GM12891 (cell line): ENCODE measurements at regions not wholly inside any gene's neighbourhood (a gene's known extent, or its start where the extent isn't known, plus 50 kb on each side); places are given as distances from the start of the nearest gene placed in this dataset.
"Not testable (repeated sequence)": the region's sequence is repeated elsewhere in the genome, so short reads cannot be mapped to it uniquely, and the experiment has no call there.

ENCODE experiments used
- DNase-seq: peaks from one replicate; pipeline ENCODE4 v3.0.0; 2011; ENCODE audit warnings: low spot score; ENCODE audit not compliant: insufficient read length
- FAIRE-seq: peaks from 2 replicates; lab custom pipeline; 2011; peaks lifted over from hg19 to GRCh38; lab: Jason Lieb, UNC
- SPI1 ChIP-seq: IDR thresholded peaks from 2 replicates; pipeline ENCODE4 v1.6.1; 2011; ENCODE audit warnings: low read depth, low read length, control low read depth

GRCh38 chr7:76971201-76971600 is 61.0 kb downstream of the SPDYE17 start:
- not testable (repeated sequence) for DNase-seq, FAIRE-seq

GRCh38 chr7:76969892-76970291 is 62.3 kb downstream of the SPDYE17 start:
- FAIRE-seq, DNase-seq: not testable (repeated sequence)

- DNase-seq, FAIRE-seq: not testable (repeated sequence)
These were observed 66.2 kb downstream of the SPDYE17 start for GRCh38 chr7:76965731-76966548.

DNA sequence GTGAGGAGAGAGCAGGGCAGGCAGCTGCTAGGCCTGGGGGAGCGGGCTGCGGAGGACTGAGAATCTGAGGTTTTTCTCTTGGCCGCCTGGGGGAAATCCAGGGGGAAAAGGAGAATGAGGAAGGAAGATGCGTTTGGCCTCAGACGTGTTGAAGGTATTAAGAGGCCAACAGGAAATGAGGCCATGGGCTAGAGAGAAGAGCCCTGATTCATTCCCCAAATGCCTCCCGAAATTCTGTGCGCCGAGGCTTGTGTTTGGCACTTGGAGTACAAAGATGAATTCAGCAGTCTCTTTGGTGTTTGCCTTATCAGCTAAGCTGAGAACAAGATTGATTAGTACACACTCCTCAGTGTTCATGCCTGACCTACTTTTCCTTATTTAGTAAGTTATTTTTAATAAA is 68.1 kb downstream of the SPDYE17 start:
- FAIRE-seq, DNase-seq: not testable (repeated sequence)

GRCh38 chr7:76963061-76963460 is 69.1 kb downstream of the SPDYE17 start:
- not testable (repeated sequence) for FAIRE-seq

GRCh38 chr7:76960400-76960986 is 71.7 kb downstream of the SPDYE17 start:
- not testable (repeated sequence) for FAIRE-seq, DNase-seq

More at GRCh38 chr7:76963061-76963460, 69.1 kb downstream of the SPDYE17 start:
- DNase-seq = not testable (repeated sequence)

- peak; percentile 87 for FAIRE-seq
- not testable (repeated sequence) for DNase-seq
These were observed 72.4 kb downstream of the SPDYE17 start for GRCh38 chr7:76959573-76960399.

GRCh38 chr7:76956531-76956930 is 75.6 kb downstream of the SPDYE17 start:
- FAIRE-seq, DNase-seq: not testable (repeated sequence)

DNA sequence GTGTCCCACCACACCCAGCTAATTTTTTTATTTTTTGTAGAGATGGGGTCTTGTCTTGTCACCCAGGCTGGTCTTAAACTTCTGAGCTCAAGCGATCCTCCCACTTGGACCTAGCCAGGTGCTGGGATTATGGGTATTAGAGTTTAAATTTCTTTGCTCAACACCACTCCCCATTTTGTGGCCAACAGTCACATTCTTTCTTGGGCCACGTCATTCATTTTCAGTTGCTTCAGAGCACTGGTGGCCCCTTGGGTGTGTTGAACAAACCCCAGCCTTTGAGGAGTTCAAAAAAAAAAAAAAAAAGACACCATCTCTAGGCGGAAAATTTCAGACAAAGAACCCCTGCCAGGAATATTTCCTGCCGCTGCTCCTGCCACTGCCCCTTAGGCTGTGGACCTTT is 77.0 kb downstream of the SPDYE17 start:
- DNase-seq, FAIRE-seq: not testable (repeated sequence)

GRCh38 chr7:76944603-76945002 is 87.6 kb downstream of the SPDYE17 start:
- peak; percentile 84 for FAIRE-seq
- not testable (repeated sequence) for DNase-seq

GRCh38 chr7:76941809-76942765 is 90.1 kb downstream of the SPDYE17 start:
- FAIRE-seq = peak; percentile 87
- not testable (repeated sequence) for DNase-seq
- peak; percentile 46; the same call in 1 of the 2 replicates for TF ChIP-seq SPI1

DNA sequence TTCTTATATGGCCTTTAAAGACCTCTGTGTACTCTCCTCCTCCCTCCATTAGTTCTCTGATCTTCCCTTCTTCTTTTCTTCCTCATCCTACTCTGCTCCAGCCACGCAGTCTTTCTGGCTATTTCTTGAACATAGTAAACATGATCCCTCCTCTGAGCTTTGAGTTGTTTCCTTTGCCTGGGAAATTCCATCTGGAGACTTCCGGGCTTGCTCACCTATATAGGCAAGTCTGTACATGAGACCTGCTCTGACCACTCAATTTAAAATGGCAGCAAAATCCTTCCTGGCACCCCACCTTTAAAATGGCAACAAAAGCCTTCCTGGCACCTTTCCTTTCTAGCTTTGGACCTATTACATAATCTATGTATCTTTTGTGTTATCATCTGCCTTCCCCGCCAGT is 94.4 kb downstream of the SPDYE17 start:
- FAIRE-seq, DNase-seq: not testable (repeated sequence)

DNA sequence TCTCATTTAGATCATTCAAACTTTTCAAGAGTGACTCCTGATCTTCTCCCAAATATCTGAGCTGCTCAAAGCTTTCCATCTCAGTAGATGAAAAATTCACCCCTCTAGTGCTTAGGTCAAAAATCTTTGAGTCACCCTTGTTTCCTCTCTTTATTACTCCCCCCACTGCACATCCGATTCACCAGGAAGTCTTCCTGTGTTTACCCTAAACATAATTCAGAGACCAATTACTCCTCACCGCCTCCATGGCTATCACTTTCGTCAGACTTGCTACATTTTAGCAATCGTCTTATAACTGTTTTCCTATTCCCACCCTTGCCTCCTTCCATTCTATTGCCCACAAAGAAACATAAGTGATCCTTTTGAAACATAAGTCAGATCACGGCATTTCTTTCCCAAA is 94.8 kb downstream of the SPDYE17 start:
- peak; percentile 57 for FAIRE-seq

GRCh38 chr7:76936346-76936745 is 95.8 kb downstream of the SPDYE17 start:
- not testable (repeated sequence) for DNase-seq
- peak; percentile 73 for FAIRE-seq

More for the DNA sequence above, 94.8 kb downstream of the SPDYE17 start:
- DNase-seq = not testable (repeated sequence)

- DNase-seq = not testable (repeated sequence)
- FAIRE-seq = peak; percentile 35
These were observed 97.5 kb downstream of the SPDYE17 start for GRCh38 chr7:76934711-76935110.

- FAIRE-seq = peak; percentile 96
- not testable (repeated sequence) for DNase-seq
These were observed 99.2 kb downstream of the SPDYE17 start for GRCh38 chr7:76932957-76933356.

GRCh38 chr7:76931441-76931840 is 100.7 kb downstream of the SPDYE17 start:
- peak; percentile 81 for FAIRE-seq
- DNase-seq = not testable (repeated sequence)

DNA sequence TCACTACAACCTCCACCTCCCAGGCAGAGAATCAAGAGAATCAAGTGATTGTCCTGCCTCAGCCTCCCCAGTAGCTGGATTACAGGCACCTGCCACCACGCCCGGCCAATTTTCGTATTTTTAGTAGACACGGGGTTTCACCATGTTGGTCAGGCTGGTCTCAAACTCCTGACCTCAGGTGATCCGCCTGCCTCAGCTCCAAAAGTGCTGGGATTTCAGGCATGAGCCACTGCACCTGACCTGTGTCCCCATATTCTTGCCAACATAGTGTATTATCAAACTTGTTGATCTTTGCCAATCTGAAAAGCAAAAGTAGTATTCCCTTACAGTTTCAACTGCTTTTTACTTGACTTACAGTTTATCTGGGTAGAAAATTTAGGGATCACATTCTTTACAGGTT is 101.7 kb downstream of the SPDYE17 start:
- DNase-seq = not testable (repeated sequence)
- FAIRE-seq = peak; percentile 82
